Heart left ventricle (tissue), 16 donors: ENCODE measurements at regions not wholly inside any gene's neighbourhood (a gene's known extent, or its start where the extent isn't known, plus 50 kb on each side); places are given as distances from the start of the nearest gene placed in this dataset.

Source experiments
- ATAC-seq, 4 donors: fragments of 200-7000 bp; cut with Tn5 transposase; one replicate each; pipeline ENCODE4 v1.9.1; 2020 to 2022; ENCODE audit warnings: moderate library complexity in 4 of 4, mild to moderate bottlenecking in 3 of 4, moderate number of reproducible peaks in 1 of 4
- DNase-seq, 5 donors: peaks; one replicate each; pipeline ENCODE4 v3.0.0-alpha.2; 2020
- H3K27ac ChIP-seq, 12 donors: fragments of 200-600 bp; sonication (generic) in 4 of 12; one replicate each; pipeline versions ENCODE4 v1.5.0 to v1.8.0; 2016 to 2022; ENCODE audit warnings: mild to moderate bottlenecking in 2 of 12
- H3K27me3 ChIP-seq, 9 donors: fragments of 200-600 bp; sonication (generic) in 2 of 9; one replicate each; pipeline versions ENCODE4 v1.5.1 to v1.8.0; 2016 to 2022; ENCODE audit warnings: mild to moderate bottlenecking in 3 of 9
- H3K36me3 ChIP-seq, 9 donors: fragments of 200-600 bp; sonication (generic) in 2 of 9; one replicate each; pipeline versions ENCODE4 v1.5.0 to v1.8.0; 2018 to 2022; ENCODE audit warnings: mild to moderate bottlenecking in 2 of 9
- H3K4me1 ChIP-seq, 12 donors: fragments of 200-600 bp; sonication (generic) in 4 of 12; one replicate each; pipeline versions ENCODE4 v1.5.0 to v1.8.0; 2016 to 2022; ENCODE audit warnings: mild to moderate bottlenecking in 3 of 12
- H3K4me3 ChIP-seq, 12 donors: fragments of 200-600 bp; sonication (generic) in 4 of 12; one replicate each; pipeline versions ENCODE4 v1.5.0 to v1.8.0; 2017 to 2022; ENCODE audit warnings: mild to moderate bottlenecking in 9 of 12, moderate library complexity in 4 of 12
- H3K9me3 ChIP-seq, 12 donors: fragments of 200-600 bp; sonication (generic) in 4 of 12; one replicate each; pipeline versions ENCODE4 v1.5.0 to v1.8.0; 2016 to 2022; ENCODE audit warnings: mild to moderate bottlenecking in 1 of 12
- POLR2A ChIP-seq, 2 donors: fragments of 450-650 bp; IDR thresholded peaks; one replicate each; pipeline ENCODE4 v1.6.1; 2017; ENCODE audit warnings: antibody characterized with exemption in 2 of 2, mild to moderate bottlenecking in 2 of 2, moderate library complexity in 2 of 2
- WGBS, 4 donors: extraction: QIAGEN DNeasy Blood & Tissue Kit in 2 of 4; methylation state at CpG; one replicate each; pipeline versions ENCODE4 v1.1.5 to v1.1.7; 2013 to 2018; 5-methylcytosine and 5-hydroxymethylcytosine counted together
- intact Hi-C, 10 donors: fragments of 100-400 bp; cut with DNase I; formaldehyde crosslinking; loops; one replicate each; pipeline versions ENCODE4 v1.11.1 to v1.14.2; 2022
- TF ChIP-seq, protein P1 (sequence below), 12 donors: fragments of 200-600 bp; sonication (generic) in 4 of 12; IDR thresholded peaks; one replicate each; pipeline versions ENCODE4 v1.5.0 to v1.8.0; 2018 to 2022; ENCODE audit warnings: antibody characterized with exemption in 12 of 12, mild to moderate bottlenecking in 5 of 12
- donor health status: ischemic (EF 13 %, LVEDD 7.1; RV severe dilation, severe dysfunction).
- donor health status: healthy with polysubstance abuse.
- donor health status: DM: no; HTN: yes; CAD: no.
- donor health status: DM: no; HTN: no; CAD: no.
- donor health status: ischemic (EF 25% LVEDD 6.9; RV normal size, moderate dysfunction).
- donor health status: ischemic (EF 25% LVEDD 5.7; RV mildly dilated, moderate dysfunction).
- donor health status: healthy.
- donor health status: DM: yes; HTN: yes; CAD: no.
- donor health status: ischemic (EF 35%, LVEDD 5.7; RV mildly dilated, moderate dysfunction).
- donor health status: nonischemic (EF 11% LVEDD 7.7; RV severe dilation, severe dysfunction).
- donor health status: DM: yes; HTN: yes; CAD: no.
- donor health status: PGD.
- donor health status: ischemic (EF 29% LVEDD 5.4; RV normal size, mild dysfunction).
- donor health status: nonischemic (EF 23%, LVEDD 6.1; RV moderate dilation, normal function).

DNA sequence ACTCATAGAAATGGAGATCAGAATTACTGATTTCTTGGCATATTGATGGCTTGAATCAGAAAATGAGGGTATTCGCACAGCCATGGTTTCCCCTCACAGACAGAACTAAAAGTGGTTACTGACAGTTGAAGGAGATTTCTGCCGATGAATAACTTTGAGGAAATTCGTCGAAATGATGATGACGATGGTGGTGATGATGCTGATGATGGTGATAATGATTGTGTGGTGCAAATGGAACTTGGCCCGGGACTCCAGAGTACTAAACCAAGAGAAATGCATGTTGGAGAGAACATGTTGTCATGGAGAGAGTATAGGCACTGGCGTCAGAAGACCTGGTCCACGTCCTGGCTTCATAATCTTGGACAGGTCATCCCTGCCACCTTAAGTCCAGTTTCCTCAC, 163.2 kb downstream of the EVX1 start:
- ATAC-seq (no peak), DNase-seq (no peak)
- no peaks in the 10 kb centered on the region for H3K9me3 ChIP-seq
- intact Hi-C loops, result no loop called here
- no peak overlapping the region for H3K27ac ChIP-seq
- TF ChIP-seq, protein P1, sequence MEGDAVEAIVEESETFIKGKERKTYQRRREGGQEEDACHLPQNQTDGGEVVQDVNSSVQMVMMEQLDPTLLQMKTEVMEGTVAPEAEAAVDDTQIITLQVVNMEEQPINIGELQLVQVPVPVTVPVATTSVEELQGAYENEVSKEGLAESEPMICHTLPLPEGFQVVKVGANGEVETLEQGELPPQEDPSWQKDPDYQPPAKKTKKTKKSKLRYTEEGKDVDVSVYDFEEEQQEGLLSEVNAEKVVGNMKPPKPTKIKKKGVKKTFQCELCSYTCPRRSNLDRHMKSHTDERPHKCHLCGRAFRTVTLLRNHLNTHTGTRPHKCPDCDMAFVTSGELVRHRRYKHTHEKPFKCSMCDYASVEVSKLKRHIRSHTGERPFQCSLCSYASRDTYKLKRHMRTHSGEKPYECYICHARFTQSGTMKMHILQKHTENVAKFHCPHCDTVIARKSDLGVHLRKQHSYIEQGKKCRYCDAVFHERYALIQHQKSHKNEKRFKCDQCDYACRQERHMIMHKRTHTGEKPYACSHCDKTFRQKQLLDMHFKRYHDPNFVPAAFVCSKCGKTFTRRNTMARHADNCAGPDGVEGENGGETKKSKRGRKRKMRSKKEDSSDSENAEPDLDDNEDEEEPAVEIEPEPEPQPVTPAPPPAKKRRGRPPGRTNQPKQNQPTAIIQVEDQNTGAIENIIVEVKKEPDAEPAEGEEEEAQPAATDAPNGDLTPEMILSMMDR (IDR thresholded peaks at IDR 0.05), result no peak
- TF ChIP-seq POLR2A (IDR thresholded peaks at IDR 0.05), result no peak
- no peaks in the 10 kb centered on the region for H3K36me3 ChIP-seq
- no peak overlapping the region for H3K4me3 ChIP-seq
- 84 to 90% (median 89%) methylated on average over 8 of the region's 8 CpGs for WGBS, 4 donors
- no peaks in the 10 kb centered on the region for H3K27me3 ChIP-seq
- no peaks in the 10 kb centered on the region for H3K4me1 ChIP-seq

DNA sequence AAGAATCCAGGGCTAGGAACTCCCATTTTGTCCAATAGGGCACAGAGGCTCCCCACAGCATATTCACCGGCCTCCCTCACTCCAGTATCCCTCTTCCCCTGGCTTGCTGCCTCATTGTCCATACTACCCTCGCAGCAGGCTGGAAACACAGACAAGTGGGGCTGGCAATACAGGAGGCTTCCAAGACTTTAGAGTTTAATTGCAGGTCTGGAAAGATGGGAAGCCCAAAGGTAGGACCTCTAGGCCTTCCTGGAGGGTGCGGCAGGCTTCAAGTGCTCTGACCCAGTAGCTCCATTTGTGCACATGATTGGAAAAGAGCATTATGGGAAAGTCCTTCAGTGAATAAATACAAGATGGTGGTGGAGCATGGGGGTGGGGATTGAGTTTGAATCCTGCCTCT, 166.7 kb downstream of the EVX1 start:
- intact Hi-C loops, result no loop called here
- DNase-seq, result no peak
- no peak for ATAC-seq
- TF ChIP-seq, protein P1 (IDR thresholded peaks at IDR 0.05), result no peak
- no peak for TF ChIP-seq POLR2A (IDR thresholded peaks at IDR 0.05)
- no peaks in the 10 kb centered on the region for H3K4me1 ChIP-seq
- H3K36me3 ChIP-seq, result no peaks in the 10 kb centered on the region
- WGBS, 4 donors, result 69 to 96% (median 83%) methylated on average over 3 of the region's 3 CpGs
- H3K4me3 ChIP-seq, result no peak overlapping the region
- H3K27me3 ChIP-seq, result peaks cover 0 to 5% (median 0%) of the 10 kb centered on the region in 9 donors
- no peaks in the 10 kb centered on the region for H3K9me3 ChIP-seq
- no peak overlapping the region for H3K27ac ChIP-seq

DNA sequence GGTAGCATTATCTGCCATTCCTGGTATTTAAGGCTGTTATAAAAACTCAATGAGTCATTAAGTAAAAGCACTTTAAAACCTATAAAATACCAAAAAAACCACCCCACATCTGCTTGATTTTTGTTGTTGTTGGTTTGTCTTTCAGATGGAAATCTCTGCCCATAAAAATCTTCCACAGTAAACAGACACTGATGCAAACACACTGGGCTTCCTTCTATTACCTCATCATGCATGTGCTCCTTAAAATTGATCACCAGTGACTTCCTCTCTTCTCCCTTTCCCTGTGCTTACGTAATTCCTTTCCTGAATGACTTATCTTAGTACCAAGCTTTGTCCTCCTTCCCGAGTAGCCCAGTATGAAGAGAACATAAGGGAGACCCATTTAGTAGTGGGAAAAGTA, 167.2 kb downstream of the EVX1 start:
- no peak for TF ChIP-seq POLR2A (IDR thresholded peaks at IDR 0.05)
- TF ChIP-seq, protein P1 (IDR thresholded peaks at IDR 0.05), result no peak
- no peak overlapping the region for H3K4me3 ChIP-seq
- no peak for ATAC-seq
- no peak for DNase-seq
- 40 to 57% (median 46%) methylated on average over 2 of the region's 2 CpGs for WGBS, 4 donors
- H3K27me3 ChIP-seq, result peaks cover 0 to 5% (median 0%) of the 10 kb centered on the region in 9 donors
- no peaks in the 10 kb centered on the region for H3K9me3 ChIP-seq
- no peak overlapping the region for H3K27ac ChIP-seq
- H3K36me3 ChIP-seq, result no peaks in the 10 kb centered on the region
- intact Hi-C loops, result no loop called here
- H3K4me1 ChIP-seq, result no peaks in the 10 kb centered on the region

DNA sequence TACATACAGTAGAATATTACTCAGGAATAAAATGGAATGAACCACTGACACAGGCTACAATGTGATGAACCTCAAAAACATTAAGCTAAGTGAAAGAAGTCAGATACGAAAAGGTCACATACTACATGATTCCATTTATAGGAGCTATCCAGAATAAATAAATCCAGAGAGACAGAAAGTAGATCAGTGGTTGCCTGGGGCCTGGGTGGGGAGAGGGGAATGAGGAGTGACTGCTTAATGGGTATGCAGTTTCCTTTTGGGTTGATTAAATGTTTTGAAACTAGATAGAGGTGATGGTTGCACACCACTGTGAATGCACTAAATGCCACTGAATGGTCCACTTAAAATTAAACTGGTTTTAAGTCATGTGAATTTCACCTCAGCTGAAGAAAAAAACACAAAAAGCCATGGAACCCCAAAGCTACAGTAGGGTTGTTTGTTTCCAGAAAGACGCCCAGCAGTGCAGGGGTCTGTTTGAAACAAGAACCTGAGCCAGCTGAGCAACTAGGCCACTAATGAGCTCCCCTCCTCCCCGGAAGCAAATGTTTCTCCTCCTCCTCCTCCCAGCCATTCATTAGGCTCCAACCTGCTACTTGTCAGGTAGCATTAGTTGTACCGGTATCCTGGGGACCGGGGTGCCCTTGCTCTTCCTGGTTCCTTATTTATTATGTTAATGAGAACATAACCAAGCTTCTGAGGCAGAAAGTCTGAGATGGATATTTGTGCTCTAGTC, 168.4 kb downstream of the EVX1 start:
- intact Hi-C loops, result no loop called here
- DNase-seq (no peak), ATAC-seq (no peak)
- H3K4me1 ChIP-seq, result no peaks in the 10 kb centered on the region
- no peak overlapping the region for H3K4me3 ChIP-seq
- H3K36me3 ChIP-seq, result no peaks in the 10 kb centered on the region
- H3K9me3 ChIP-seq, result no peaks in the 10 kb centered on the region
- no peak for TF ChIP-seq POLR2A (IDR thresholded peaks at IDR 0.05)
- TF ChIP-seq, protein P1 (IDR thresholded peaks at IDR 0.05), result no peak
- no peak overlapping the region for H3K27ac ChIP-seq
- 70 to 77% (median 76%) methylated on average over 5 of the region's 5 CpGs for WGBS, 4 donors
- H3K27me3 ChIP-seq, result peaks cover 0 to 5% (median 0%) of the 10 kb centered on the region in 9 donors
